GM19240 (cell line): ENCODE measurements at regions not wholly inside any gene's neighbourhood (a gene's known extent, or its start where the extent isn't known, plus 50 kb on each side); places are given as distances from the start of the nearest gene placed in this dataset.
"Not testable (repeated sequence)": the region's sequence is repeated elsewhere in the genome, so short reads cannot be mapped to it uniquely, and the experiment has no call there.

Experiments used
- DNase-seq: peaks from one replicate; pipeline ENCODE4 v3.0.0; 2011; ENCODE audit warnings: low spot score; ENCODE audit not compliant: insufficient read length

DNA sequence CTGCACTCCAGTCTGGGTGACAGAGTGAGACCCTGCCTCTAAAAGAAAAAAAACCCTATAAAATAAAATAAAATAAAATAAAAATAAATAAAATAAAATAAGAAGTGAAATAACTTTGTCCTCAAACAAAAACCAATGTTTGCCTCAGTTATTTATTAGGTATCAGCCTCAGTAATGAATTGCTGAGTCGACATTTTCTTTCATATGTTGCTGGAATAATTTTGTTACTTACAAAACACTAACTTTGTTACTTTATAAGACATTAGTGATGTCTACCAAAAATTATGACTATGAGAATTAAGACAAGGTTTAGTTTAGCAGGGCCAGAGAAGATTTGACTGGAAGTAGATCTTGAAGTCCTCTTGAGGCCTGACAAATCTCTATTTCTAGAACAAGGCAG lies 2074.5 kb upstream of the PCDH20 start:
- DNase-seq, result no peak

DNA sequence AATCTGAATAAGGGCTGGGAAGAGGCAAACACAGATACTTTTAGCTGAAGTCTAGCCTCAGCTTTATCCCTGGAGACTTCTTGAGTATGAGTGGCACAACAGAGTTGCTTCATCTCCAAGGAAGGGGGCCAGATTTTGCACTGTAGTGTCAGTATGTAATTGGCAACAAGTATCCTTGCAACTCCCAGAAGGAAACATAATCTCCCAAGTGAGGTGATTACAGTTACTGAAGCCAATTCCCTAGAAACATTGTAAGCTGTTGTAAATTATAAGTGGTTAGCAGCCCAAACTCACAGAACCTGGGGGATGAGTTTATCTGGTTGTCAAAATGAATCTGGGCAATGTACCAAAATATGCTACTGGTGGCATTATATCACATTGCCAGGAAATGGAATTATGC lies 2065.7 kb upstream of the PCDH20 start:
- no peak for DNase-seq

DNA sequence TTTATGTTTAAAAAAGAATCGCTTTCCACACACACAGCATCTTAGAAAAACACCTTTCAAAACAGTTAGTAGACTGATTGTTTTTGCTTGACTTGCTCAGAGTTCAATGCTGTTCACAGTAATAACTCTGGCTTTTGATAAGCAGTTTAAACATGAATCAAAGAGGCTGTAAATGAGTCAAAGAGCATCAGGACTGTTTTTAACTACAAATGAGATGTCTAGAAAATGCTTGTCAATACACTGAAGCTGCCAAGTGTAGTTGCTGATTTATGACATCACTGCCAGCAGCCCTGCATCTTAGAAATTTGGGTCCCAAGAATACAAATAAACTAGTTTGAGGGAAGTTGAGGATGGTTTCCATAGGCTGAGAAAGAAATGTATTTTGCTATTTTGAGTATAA lies 2057.1 kb upstream of the PCDH20 start:
- no peak for DNase-seq

DNA sequence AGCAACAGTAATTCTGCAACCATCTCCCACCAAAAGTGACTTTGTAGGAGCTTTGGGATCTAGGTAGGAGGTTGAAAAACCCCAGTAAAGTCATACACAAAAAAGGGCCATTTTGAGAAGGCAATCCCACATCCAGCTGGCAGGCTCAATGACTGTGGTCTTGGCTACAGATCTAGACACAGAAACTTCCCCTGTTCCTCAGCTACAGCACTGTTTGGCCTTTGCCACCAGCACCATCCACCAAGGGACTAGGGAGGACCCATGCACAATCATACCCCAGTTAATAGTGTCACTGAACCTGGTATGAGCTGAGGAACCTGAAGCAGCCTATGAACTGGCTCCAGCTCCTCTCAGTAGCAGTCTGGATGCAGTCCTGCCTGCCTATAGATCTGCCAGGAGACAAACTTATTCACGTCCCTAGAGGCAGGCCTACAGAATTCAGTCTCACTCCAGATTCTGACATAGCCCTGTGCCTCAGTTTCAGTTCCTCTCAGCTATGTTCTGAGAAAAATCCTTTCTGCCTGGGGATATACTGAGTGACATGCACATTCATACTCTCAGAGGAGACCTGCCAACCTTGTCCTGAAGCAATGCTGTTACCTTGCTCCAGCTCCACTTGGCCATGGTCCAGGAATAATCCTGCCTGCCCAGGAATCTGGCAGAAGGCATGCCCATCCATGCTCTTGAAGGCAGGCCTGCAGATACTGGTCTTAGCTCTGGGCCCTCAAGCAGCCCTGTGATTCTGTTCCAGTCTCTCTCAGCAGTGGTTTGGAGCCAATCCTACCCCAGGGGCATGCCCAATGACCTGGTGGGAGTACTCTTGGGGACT lies 2048.3 kb upstream of the PCDH20 start:
- DNase-seq, result no peak

DNA sequence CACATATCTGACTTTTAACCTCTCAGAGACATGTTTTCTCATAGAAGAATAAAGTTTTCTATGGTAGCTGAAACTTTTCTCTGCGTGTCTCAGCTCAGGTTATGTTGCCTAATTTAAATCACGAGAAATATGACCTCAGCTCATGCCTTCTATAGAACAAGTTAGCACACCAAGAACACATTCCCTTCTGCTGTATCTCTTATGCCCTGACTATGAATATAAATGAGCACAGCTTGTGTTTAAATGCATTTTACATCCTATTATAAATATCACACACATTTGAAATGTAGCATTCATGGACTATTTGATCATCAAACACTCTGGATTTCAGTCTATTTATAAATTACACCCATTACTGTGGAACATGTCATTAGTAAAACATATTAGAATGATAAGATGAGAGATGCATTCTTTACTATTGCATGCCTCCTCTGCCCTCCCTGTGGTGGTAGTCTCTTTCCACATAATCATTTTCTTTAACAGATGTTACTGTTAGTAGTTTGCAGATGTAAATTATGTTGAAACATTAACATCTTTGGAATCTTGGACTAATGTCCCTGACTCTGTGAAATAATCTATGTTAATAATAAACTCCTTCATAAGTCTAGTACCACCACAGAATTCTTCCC lies 2044.9 kb upstream of the PCDH20 start:
- no peak for DNase-seq

DNA sequence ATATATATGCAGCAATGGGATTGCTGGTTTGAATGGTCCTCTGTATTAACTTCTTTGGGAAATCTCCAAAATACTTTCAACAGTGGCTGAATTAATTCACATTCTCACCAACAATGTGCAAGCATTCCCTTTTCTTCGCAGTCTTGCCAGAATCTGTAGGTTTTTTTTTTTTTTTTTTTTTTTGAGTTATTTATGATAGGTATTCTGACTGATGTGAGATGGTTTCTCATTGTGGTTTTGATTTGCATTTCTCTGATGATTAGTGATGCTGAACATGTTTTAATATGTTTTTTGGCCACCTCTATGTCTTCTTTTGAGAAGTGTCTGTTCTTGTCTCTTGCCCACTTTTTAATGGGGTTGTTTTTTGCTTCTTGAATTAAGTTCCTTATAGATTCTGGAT lies 2041.5 kb upstream of the PCDH20 start:
- no peak for DNase-seq

DNA sequence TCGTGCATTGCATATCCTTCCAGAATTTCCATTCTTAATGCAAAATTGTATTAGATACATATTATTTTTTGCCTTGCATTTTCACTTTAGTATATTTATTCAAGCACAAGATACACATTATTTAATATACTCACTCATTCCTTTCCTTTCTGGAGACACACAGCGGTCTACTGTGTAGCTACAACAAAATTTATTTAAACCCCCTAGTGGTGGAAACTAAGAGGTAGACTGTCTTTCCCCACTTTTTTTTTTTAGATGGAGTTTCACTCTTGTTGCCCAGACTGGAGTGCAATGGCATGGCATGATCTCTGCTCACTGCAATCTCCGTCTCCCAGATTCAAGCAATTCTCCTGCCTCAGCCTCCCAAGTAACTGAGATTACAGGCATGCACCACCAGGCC lies 2040.3 kb upstream of the PCDH20 start:
- no peak for DNase-seq

DNA sequence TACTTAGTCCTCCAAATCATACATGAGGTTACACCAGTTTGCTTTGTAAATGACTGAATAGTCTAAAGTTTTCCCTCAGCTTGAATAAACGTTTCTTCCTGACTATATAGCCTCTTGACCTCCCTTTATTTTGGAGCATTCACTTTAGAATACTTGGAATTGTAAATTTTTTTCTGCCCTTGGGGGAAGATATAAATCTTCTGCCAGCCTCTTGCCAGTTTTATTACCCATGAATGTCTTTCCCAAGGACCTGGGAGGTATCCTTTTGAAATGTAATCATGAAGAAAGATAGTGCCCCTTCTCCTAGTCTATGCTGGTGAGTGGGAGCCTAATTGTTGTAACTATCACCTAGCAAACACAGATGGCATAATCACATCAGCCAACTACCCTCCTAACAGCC lies 2033.9 kb upstream of the PCDH20 start:
- DNase-seq, result no peak

DNA sequence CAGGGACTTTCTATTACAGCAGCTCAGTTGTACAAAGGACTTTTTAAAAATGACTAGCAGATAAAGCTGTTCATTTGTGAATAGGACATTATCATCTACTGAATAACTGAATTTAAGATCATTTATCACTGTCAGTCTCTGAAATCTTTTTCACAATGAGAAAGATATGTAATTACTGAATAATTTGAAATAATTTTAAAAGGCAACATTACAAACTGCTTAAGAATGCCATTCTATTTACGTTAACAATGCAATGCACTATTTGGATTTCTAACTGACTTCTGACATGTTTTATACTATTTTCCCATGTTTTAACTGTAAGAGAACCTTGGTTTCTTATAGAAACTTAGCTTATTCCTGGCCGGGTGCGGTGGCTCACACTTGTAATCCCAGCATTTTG lies 2033.0 kb upstream of the PCDH20 start:
- no peak for DNase-seq

DNA sequence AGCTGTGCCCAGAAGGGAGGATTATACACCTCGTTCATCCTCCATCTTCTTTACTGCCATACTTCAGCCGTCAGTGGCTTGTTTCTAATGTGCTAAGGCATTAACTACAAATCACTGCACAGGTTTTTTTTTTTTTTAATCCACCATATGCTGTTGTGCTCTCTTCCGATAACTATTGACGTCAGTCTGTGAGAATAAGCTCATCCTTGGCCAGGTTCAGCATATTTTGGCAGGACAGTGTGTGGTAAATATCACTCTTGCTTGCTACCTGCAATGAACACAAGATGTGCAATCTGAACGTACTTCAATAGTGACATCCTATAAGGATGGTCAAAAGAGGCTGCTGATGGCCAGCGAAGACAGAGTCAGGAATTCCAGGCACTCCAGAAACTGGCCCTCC lies 2030.7 kb upstream of the PCDH20 start:
- DNase-seq, result no peak

DNA sequence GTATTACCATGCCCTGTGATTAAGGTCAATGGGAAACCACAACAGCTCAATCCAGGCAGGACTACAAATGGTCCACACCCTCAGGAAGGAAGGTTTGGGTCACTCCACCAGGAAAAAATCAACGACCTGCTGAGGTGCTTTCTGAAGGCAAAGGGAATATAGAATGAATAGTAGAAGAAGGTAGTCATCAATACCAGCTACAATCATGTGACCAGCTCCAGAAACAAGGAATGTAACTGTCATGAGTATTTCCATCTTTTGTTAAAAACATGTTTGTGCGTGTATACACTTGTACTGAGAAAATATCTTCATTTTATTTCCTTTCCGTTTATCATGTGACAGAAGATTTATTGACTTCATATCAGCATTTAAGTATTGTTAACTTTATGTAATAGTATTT lies 2028.6 kb upstream of the PCDH20 start:
- not testable (repeated sequence) for DNase-seq

DNA sequence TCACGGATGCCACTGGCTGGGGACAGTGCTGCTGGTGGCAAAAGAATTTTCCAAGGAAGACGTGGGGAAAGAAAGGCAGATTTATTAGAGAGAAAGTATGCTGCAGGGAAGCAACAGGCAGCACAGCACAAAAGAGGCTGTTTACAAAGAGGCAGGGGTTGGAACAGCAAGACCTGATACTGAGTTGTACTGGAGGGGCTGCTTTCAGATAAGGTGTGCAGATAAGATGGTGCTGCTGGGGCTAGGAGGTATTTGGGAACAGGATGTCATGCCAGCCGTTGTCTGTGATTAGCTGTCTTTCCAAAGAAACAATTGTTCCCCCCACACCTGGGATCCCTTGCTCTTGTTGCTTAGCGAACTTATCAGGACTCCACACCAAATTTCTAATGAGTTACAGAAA lies 2023.3 kb upstream of the PCDH20 start:
- no peak for DNase-seq

DNA sequence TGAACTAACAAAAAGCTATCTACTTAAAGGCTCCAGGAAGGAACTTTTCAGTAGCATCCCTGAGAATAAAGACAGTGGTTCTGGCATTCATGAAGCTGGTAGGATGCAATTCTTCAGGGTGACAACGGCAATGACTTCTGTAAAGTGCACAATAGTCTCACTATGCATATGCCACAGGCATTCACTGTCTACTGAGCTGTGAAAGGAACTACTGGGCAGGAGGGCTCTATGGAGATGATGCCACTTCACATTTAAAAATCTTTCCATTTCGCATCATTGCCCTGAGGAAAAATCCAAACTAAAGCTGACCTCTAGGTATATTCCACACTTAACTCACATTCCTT lies 2020.6 kb upstream of the PCDH20 start:
- no peak for DNase-seq

DNA sequence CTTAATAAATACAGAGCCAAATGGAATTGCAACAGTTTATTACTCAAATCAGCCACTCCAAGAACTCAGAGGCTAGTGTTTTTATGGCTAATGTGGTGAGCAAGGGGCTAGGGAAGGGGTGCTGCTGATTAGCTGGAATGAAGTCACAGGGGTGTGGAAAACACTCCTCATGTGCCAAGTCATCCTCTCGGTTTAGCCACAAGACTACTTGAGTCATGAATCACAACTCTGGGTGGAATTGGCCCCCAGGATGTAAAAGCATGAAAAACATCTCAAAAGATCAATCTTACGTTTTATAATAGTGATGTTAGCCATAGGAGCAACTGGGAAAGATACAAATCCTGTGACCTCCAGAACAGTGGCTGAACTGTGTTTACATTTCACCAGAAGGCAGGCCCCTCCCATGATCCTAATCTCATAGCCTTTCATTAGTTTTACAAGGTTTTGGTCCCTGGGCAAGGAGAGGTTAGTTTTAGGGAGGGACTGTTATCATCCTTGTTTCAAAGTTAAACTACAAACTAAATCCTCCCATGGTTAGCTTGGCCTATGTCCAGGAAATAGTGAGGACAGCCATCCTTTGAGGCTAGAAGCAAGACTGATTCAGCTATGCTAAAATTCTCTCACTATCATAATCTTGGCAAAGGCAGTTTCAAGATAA lies 2020.1 kb upstream of the PCDH20 start:
- no peak for DNase-seq

DNA sequence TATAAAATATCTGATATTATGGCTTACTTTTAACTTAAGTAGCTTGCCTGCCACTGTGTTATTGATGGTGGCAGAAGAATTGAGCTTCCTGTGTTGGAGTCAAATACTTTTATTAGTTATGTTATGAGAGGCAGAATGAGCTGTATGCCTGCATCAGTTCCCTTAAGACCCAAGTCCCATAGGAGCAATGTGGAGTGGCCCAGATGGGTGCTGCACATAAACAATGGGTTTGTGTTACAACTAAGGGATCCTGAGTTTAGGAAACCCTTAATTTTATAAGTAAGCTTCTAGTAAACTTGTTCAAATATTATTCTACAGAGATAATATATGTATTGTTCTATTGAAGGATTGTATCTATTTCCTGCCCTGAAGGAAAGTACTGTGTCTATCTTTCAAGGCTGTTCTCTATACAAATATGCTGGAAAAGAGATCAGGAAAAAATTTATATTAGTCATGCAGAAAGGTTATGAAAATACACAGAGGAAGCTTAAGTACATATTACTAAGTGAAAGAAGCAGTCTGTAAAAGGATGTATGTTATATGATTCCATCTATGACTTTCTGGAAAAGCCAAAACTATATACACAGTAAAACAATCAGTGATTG lies 2018.0 kb upstream of the PCDH20 start:
- DNase-seq, result no peak

DNA sequence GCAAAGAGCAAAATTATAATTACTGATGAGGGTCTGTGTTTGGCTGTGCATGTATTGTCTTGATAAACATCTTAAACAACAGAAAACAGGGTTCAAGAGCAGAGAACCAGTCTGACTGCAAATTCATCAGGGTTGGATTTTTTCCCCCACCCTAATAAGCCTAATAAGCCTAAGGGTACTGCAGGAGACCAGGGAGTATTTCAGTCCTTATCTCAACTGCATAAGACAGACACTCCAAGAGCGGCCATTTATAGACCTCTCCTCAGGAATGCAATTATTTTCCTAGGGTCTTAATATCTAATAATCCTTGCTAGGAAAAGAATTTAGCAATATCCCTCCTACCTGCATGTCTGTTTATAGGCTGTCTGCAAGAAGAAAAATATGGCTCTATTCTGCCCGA lies 2011.5 kb upstream of the PCDH20 start:
- no peak for DNase-seq

DNA sequence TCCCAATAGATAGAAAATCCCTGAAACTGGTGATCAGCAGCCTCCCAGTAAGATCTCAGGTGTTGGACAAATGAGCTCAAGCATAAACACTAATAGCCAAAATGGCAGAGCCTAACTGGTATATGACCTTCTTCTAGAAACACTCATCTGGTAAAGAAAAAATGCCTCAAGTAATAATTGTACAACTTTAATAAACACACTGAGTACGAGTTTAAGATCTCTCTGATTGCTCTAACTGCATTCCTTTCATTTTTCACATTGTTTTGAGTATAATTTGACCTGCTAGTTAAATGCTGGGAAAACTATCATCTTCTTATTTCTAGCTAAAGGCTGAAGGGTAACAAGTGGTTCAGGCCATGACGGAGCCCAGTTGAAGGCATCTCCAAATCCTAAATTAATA lies 2009.5 kb upstream of the PCDH20 start:
- no peak for DNase-seq

DNA sequence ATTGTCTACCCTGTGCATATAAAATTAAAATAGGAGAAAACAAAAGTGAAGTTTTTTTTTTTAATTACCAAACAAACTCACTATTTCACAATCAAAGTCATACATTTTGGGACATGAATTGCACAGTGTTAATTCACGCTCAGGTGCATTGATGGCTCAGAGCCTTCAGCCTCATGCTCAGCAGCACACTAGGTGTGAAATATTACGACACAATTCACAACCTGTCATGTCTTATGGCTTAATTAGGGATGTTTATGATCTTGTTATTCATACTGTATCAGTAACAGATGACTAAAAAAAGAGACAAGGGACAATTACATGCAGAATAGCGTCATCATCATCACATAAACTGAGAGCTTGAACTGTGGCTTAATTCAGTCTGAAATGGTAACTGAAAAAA lies 2005.5 kb upstream of the PCDH20 start:
- DNase-seq, result no peak

DNA sequence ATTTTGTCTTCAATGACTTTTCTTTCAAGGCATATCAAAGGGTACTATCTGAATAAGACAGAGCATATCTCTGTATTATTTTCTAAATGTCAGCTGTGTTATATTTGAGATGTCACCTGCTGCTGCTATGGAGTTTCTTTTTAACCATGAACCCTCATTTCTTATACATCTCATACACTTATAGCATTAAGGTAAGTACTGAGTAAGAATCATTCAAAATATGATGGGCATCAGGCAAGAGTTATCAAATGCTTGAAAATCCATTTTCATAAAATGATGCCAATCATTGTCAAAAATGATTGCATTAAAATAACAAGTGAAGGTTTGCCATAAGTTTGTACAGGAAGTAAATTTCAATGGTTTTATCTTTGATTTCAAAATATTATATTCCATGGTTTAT lies 2005.0 kb upstream of the PCDH20 start:
- DNase-seq, result no peak

DNA sequence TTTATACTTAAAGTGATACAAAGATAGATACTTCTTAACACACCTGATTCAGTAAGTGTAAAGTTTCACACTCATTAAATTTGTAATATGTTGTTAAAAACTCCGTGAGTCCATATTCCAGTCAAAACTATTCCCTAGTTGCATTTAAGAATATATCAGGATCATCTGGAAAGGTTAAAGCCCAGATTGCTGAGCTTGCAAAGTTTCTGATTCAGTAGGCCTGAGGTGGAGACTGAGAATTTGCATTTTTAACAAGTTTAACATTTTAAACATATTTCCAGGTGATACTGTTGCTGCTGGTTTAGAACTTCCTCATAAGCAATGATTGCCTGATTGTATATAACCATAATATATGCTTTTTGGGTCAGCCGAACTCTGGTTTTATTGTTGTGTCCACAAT lies 1998.6 kb upstream of the PCDH20 start:
- no peak for DNase-seq

DNA sequence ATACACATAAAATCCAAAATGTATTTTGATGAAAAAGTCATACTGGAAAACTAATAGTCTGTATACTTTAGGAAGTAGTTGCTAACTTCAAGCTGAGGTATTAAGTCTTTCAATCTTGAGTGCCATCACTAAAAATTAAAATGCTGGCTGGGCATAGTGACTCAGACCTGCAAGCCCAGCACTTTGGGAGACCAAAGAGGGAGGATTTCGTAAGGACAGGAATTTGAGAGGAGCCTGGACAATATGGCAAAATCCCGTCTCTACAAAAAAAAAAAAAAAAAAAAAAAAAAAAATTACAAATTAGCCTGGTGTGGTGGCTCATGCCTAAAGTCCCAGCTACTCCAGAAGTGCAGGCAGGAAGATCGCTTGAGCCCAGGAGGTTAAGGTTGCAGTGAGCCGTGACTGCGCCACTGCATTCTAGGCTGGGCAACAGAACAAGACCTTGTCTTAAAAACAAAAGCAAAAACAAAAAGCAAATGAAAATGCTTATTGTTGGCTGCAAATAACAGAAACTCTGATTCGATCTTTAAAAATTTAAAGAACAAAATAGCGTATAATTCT lies 1994.2 kb upstream of the PCDH20 start:
- no peak for DNase-seq
